Activated CD4-positive, alpha-beta T cell treated with anti-CD3 and anti-CD28 coated beads for 24 hours (primary cell): ENCODE measurements at regions not wholly inside any gene's neighbourhood (a gene's known extent, or its start where the extent isn't known, plus 50 kb on each side); places are given as distances from the start of the nearest gene placed in this dataset.
"Not testable (repeated sequence)": the region's sequence is repeated elsewhere in the genome, so short reads cannot be mapped to it uniquely, and the experiment has no call there.

ENCODE experiments used
- DNase-seq, 2 donors: peaks; one replicate each; pipeline ENCODE4 v3.0.0-alpha.2; 2020; ENCODE audit warnings: low read depth in 2 of 2

DNA sequence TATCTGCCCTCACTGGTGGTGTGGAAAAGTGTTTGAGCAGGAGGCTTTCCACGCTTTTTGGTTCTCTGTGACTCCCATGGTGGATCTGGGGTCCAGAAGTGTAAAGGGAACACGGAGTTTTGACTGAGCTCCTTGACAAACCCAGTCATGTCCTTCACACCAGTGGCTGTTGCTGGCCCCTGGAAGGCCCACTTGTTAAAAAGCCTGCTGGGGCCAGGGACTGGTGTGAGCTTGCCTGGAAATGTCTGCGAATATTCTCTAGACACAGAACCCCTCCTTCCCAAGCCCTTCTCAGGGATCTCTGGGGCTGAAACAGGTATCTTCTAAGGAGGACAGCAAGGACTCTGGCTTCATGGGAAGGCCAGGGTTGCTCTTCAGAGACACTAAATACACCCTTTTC, 343.0 kb downstream of the TCERG1L start:
- no peak for DNase-seq

DNA sequence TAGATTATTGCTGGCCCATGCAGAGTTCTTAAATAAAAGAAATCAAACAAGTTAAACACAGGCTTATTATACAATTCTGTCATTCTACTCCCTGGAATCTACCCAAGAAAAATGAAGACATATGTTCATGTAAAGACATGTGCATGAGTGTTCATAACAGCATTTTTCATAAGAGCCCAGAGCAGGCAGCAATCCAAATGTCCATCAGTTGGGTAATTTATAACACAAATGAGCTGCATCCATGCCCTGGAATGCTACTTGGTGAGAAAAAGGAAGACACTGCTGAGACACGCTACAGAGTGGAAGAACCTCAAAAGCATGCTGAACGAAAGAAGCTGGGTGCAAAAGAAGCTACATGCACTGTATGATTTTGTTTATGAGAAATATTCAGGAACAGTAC, 342.6 kb downstream of the TCERG1L start:
- no peak for DNase-seq

DNA sequence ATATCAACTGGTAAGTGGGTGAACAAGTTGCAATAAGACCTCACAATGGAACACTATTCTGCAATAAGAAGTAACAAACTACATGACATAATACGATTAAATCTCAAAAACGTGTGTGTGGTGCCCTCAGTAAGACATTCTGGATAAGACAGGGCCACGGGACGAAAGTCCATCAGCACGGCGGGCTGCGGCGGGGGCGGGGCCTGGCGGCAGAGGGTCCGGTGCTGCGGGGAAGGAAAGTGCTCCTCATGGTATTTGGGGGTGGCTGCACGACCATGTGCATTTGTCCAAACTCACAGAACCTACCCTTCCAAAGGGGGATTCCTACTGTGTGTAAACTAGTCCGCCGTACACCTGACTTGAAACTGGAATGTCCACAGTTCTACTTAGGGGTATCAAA, 341.8 kb downstream of the TCERG1L start:
- DNase-seq = no peak

DNA sequence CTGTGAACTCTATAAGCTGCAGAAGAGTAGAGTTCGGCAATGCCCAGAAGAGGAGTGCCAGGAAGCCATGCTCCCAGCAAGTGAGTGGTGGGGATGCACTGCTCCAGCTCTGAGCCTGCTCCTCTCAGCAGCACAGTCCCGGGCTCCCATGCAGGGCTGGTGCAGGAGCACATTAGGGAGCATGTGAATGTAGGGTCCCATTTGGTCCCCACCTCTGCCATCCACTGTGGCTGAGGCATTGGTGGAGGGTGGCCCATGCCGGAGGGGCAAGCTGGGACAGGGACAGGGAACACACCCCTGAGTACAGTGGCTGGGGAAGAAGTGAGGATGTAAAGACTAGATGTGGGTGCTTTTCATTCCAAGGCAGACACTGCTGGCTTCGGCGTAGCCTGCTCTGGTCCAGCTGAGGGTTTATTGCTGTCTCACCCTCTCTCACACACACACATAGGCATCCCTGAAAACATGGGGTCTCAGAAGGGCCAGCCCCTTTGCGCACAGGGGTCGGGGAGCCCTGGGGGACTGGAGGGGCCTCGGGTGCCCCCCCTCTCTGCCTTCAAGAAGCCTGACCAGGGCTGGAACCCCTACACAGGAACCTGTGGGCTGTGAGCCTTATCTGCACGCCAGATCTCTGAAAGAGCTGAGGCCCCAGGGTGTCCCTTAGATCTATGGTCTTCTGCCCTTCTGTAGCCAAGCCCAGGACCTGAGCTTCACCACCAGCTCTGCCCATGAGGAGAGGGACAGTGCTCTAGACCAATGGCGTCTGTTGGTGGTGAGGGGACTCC, 341.0 kb downstream of the TCERG1L start:
- no peak for DNase-seq

DNA sequence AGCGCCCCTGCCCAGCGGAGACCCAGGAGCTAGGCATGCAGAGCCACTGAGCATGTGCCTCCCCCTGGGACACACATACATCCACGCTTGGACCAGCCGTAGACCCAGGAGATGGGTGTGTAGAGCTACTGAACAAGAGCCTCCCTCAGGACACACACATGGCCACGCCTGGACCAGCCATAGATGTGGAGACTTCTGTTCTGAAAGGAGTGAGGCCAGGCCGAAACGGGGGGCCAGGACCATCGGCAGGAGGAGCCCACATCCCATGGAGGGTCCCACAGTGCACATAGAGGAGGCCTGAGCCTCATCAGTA, 340.4 kb downstream of the TCERG1L start:
- DNase-seq = no peak

DNA sequence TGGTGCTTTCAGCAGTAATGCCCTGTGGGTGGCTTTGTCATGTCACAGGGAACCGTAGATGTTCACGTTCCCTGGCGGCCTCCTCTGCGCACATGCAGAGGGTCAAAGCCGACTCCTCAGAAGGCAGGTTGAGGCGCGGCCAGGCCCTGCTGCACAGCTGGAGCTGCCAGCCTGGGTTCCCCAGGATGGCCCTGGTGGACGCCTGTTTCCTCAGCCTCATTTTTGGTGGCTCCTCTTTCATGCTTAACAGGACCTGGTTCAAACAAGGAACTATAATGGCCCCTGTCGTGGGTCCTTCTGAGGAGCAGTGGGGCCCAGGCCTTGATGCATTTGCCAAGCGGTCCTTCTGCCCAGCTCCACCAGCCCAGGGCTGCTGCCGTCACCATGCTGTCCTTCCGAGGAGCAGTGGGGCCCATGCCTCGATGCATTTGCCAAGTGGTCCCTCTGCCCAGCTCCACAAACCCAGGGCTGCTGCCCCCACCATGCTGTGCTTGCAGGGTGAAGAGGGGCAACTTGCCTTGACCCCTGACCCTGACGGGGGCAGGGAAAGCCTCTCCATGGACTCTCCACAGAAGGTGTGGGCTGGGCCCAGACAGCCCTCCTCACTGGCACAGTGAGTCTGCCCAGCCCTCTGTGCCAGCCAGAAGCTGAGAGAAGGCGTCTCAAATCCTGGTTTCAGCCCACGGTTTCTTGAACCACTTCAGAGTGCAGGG, 338.2 kb downstream of the TCERG1L start:
- no peak for DNase-seq

DNA sequence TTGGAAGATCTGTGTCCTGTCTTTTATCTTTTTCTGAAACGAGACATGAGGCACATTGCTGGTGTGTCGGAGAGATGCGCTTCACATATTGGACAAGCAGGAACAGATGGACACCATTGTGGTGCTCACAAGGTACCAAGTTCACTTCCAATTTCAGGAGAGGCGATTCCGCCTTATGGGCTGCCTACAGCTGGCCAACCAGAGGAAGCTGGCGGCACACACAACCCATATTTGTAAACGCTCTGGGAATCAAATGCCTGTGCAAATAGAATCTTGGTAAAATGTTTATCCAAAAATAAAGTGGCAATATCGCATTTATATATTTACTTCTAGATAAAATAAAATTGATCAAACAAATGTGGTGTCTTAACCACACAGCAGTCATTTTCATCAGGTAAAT, 337.4 kb downstream of the TCERG1L start:
- DNase-seq = no peak

DNA sequence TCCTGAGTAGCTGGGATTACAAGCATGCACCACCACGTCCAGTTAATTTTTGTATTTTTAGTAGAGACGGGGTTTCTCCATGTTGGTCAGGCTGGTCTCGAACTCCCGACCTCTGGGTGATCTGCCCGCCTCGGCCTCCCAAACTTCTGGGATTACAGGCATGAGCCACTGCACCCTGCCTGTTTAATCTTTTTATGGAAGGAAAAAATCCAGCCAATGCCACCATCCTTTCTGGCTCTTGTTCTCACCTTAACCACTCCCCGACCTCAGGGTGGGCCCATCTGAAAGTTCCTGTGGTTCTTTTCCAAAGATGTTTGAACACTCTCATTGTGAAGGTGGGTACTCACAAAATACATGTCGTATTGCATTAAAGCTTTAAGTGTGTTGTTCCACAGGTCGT, 336.2 kb downstream of the TCERG1L start:
- DNase-seq = not testable (repeated sequence)

DNA sequence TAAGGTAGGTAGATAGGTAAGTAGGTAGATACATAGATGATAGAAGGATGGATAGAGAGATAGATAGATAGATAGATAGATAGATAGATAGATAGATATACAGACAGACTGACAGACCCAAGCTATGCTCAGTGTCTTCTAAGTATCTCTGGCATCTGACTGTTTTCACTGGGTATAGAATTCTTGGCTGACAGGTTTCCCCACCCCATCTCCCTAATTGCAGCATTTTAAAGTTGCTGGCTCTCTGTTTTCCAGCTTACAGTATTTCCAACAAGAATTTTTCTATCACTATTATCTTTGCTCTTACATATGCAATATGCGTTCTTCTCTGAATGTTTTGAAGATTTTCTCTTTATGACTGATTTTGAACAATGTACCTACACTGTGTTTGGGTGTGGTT, 328.7 kb downstream of the TCERG1L start:
- DNase-seq = no peak

DNA sequence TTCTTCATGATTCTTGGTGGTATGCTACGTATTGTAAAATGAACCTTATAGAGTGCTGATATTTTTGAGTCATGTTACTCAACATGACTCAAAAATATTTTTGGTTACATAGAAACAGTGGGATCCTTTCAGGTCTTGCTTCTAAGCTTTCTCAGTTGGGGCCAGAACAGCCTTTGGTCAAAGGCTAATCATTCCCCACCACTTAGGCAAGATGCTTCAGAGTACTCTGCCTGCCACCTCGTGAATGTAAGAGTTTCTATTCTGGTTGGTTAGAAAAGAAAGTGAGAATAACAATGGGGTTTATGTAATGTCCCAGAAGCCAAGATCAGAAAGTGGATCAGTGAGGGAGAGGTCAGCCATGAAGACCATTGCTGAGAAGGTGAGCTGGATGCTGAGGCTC, 327.8 kb downstream of the TCERG1L start:
- no peak for DNase-seq

DNA sequence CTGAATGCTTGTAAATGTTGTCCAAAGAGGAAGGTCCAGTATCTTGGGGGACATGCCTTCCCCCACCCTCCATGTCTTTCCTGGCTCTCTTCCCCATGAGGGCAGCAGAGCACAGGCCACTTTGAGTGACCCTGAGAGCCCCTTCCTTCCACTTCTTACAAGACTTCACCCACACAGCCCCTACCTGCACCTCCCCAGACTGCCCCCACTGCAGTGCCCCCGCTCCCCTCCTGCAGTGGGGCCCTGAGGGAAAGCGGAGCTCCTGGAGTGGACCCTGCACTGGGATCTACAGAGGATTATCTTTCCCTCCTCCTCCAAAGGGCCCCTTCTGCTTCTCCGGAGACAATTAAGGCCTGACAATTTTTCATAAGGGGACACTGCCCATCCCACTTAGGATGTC, 326.8 kb downstream of the TCERG1L start:
- DNase-seq = no peak

DNA sequence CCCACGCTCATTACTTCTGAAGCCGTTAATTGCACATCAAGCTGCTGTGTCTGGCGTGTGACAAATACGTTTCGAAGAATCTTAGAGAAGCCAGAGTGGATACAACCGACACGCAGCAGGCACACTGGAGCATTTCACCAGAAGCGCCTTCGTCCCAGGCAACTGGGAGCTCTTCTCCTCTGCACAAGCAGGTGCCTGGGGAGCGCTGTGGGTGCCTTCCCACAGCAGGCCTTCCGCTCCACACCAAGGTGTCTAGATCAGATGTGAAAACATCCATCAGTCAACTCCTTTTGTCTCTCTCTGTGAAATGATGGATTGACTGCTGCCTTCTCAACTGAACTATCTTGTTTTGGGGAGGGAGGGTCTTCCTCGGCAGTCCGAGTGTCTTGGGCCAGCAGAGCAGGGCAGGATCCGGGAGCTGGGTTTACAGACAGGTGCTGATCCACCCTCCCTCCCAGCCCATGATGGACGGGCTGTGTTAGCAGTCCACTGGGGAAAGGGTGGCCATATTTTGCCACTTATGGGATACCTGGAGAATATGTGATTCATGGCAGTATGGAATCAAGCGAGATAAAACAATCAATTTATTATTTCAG, 326.3 kb downstream of the TCERG1L start:
- no peak for DNase-seq

DNA sequence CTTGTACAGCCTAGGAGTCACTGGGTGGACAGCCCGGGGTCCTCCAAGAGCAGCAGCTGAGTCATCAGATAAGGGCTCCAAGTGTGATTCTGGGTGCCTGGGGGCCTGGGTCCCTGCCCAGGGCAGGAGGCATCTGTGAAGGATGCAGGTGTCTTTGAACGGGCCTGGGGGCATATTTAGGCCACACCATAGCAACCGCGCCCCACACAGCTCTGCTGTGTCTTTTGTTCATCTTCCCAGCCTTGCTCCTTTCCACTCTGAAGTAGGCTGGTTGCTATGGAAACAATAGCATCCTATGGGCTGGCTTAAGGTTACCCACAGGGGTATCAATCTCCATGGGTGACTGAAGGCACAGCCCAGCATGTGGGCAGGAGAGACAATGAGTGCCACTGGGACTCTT, 324.7 kb downstream of the TCERG1L start:
- no peak for DNase-seq

DNA sequence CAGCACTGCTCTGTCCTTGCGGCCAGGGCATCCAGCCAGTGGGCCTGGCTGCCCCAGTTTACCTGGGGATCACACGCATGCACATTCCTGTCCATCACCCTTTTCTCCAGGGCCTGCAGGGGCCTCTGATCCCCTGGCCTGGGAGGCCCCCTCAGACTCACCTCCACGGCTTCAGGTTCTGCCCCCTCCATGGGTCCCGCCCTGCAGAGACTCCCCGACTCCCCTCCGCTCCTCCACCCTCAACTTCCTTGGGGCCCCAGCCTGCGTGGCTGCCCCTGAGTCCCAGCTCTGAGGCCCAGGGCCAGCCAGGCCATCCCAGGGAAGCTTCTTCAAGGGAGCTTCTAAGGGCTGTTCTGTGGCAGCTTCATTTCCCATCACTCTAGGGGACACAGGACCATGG, 324.1 kb downstream of the TCERG1L start:
- DNase-seq = no peak

DNA sequence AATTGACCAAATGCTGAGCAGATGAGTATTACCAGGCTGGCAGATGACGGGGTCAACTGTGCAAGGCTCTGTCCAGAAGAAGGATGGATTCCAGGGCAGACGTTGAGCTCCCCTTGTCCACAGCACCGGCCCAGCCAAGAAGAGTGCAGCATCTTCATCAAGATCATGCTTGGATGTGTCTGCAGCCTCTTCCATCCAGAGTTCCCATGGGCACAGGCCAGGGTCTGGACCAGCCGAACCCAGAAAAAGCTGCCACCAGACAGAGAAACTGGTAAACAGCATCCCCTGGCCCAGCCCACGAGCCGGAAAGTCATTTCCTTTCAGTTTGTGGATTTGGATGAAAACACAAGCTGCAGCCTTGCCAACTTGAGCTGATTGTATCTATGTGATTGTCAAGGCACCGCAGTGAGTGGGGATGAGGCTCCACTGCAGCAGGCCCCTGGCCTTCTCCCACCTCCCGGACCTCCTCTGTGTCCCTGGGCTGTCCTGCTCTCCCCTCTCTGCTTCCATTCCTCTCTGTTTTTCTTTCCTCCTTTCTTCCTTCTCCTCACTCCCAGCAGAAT, 321.8 kb downstream of the TCERG1L start:
- DNase-seq = no peak

DNA sequence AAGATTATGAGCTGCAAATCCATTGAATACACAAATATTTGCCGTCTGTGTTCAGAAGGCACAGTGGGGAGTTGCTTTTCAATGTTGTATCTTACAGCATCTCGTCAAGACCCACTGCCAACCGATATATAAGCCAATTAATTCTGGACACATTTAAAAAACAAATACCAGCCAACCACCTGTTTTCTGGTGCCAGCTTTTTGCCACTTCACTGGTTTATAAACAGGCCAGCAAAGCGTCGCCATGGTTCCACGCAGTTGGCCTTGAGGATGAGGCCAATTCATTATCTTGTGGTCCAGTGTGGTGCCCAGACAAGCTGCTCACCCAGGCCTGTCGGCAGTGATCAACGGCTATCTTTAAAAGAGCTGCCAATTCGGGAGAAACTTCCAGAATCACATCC, 321.0 kb downstream of the TCERG1L start:
- DNase-seq = no peak

DNA sequence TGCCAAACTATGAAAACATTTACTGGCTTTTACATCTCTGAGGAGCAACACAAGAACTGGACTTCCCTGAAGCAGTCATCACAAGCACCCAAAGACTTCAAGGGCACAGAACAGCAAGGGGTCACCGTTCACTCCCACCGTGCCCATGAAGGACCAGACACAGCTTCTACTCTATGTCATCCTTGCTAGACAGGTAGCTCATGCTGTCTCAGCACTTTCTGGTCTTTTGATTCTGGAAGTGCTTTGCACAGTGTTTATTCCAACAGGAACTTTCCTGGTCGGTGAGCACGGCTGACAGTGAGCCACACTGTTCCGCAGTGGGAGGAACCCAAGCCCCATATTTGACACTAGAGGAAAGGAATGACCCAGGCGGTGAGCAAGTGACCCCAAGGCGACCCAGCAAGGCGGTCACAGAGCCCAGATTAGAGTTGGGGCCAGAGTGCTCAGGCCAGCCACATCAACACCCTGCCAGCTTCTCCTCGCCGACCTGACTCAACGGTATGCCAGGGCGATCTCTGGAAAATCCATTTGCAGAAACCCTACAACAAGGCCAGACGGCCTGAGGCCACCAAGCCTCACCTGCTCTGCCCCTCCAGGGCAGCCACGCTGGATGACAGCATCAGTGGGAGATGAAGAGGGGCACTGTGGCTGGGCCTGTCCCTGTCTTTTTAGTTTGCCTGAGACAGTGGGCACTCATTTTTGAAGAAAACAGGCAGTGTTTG, 318.6 kb downstream of the TCERG1L start:
- no peak for DNase-seq

DNA sequence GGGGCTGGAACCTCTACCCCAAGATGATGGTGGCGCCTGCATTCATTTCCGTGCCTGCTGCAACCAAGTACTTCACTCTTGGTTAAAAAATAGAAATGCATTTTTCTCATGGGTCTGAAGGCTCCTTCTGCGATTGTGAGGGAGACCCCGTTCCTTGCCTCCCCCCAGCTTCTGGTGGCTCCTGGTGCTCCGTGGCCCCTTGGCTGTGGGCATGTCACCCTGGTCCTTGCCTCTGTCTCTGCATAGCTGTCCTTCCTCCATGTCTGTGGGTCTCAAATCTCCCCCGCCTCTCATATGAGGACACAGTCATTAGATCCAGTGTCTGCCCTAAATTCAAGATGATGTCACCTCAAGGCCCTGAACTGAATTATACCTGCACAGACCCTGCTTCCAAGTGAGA, 317.9 kb downstream of the TCERG1L start:
- no peak for DNase-seq

DNA sequence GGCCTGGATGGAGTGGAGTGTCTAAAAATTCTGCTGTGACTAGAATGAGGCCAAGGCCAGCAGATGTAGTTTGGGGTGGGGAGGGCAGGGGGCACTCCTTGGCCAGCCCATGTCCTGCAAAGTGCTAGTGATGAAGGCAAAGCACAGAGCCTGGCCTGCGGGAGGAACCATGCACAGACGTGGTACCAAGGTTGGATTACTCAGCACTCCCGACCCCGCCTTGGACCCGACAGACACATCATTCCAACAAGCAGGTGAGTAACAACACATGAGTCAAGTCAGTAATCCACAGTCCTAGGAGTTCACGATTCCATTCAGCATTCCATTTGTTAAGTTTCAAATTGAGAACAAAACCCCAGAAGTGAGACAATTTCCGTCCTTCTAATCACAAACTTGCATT, 317.3 kb downstream of the TCERG1L start:
- no peak for DNase-seq

DNA sequence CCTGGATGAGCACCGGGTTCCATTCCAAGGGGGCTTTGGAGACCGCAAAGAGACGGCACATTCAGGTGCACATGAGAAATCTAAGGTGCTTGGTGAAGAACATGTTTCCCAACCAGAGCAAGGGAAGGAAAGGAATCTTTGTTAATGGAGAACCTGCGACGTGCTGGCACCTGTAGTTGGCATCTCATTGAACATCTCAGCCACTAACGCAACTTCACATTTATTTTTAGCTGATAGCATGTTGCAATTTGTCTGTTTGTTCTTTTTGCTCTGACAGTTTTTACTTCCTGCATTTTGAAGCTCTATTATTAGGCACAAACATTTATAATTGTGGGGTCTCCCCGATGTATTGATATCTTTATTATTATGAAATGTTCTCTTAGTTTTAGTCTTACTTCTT, 316.7 kb downstream of the TCERG1L start:
- no peak for DNase-seq

DNA sequence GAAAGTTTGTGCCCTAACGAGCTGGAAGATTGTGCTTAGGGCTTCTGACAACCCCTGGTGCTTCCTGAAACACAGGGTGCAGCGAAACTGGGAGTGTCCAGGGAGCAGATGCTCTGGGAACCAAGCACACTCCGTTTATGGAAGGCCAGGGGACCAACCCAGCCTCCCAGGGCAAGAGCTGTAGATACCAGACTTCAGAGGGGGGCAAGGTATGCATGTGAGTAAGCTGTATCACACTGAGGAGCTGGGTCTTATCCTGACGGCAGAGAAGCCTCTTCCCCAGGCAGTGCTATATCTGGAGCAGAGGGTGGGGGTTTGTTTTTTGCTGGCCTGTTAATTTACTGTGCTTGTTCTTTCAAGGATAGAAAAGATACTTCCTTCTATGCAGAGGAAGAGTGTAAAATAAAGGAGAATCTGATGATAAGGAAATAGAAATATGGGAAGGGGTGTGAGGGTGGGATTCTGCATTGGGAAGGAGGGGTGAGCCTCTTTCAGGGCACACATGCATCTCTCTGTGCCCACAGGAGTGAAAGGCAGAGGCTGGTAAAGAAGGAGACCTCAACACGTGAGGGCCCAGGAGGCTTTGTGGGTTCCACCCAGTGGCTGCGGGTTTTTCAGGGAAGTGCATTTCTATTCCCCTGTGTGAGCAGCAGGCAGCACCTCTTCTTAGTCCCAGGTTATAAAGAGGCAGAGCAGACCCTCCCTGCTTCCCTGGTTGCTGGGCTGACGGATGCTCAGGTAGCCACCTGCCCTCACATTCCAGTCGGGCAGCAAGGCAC, 314.1 kb downstream of the TCERG1L start:
- no peak for DNase-seq

DNA sequence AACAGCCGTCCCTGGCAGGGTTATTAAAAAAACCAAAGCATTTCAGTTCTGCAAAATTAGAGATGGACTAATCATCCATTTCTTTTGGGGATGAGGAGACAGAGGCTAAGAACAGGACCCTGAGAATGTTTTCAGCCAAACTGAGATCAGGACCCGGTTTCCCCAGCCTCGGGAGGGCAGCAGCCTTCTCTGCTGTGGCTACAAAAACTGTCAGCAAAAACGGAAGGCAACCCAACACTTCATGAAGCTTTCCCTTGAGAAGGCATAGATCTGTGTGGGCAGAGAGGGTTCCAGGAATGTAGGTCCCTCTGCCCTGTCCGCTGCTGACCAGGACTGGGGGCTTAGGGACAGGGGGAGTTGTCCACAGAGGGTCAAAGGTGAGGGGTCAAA, 313.5 kb downstream of the TCERG1L start:
- no peak for DNase-seq
